ENCODE measurements at regions not wholly inside any gene's neighbourhood (a gene's known extent, or its start where the extent isn't known, plus 50 kb on each side); places are given as distances from the start of the nearest gene placed in this dataset.

GRCh38 chr20:7347409-7347808, 579.9 kb downstream of the BMP2 start:
- DNase-seq = no peak

GRCh38 chr20:7348253-7348652, 580.8 kb downstream of the BMP2 start:
- DNase-seq = no peak

GRCh38 chr20:7352165-7352564, 584.7 kb downstream of the BMP2 start:
- no peak for DNase-seq

GRCh38 chr20:7355051-7355450, 585.2 kb downstream of the HAO1 start:
- no peak for DNase-seq

GRCh38 chr20:7358670-7359069, 581.6 kb downstream of the HAO1 start:
- DNase-seq = no peak

- no peak for DNase-seq
Observed at GRCh38 chr20:7359739-7360138, 580.5 kb downstream of the HAO1 start.

GRCh38 chr20:7361321-7361720, 578.9 kb downstream of the HAO1 start:
- no peak for DNase-seq

GRCh38 chr20:7361931-7362330, 578.3 kb downstream of the HAO1 start:
- no peak for DNase-seq

- no peak for DNase-seq
Observed at GRCh38 chr20:7362601-7363000, 577.7 kb downstream of the HAO1 start.

GRCh38 chr20:7366189-7366588, 574.1 kb downstream of the HAO1 start:
- DNase-seq = no peak

GRCh38 chr20:7371518-7372163, 568.6 kb downstream of the HAO1 start:
- peak; percentile 46 for DNase-seq

GRCh38 chr20:7375905-7376304, 564.4 kb downstream of the HAO1 start:
- DNase-seq = no peak

GRCh38 chr20:7378864-7379605, 561.2 kb downstream of the HAO1 start:
- no peak for DNase-seq

- DNase-seq = no peak
Observed at GRCh38 chr20:7379621-7380220, 560.5 kb downstream of the HAO1 start.

GRCh38 chr20:7383216-7383615, 557.0 kb downstream of the HAO1 start:
- no peak for DNase-seq

- no peak for DNase-seq
Observed at GRCh38 chr20:7387638-7388193, 552.5 kb downstream of the HAO1 start.

GRCh38 chr20:7389216-7389615, 551.0 kb downstream of the HAO1 start:
- DNase-seq = no peak

GRCh38 chr20:7392542-7393206, 547.6 kb downstream of the HAO1 start:
- no peak for DNase-seq

GRCh38 chr20:7399114-7399513, 541.1 kb downstream of the HAO1 start:
- DNase-seq = no peak

GRCh38 chr20:7399575-7399974, 540.7 kb downstream of the HAO1 start:
- DNase-seq = no peak

- DNase-seq = no peak
Observed at GRCh38 chr20:7406671-7407070, 533.6 kb downstream of the HAO1 start.

GRCh38 chr20:7410150-7410549, 530.1 kb downstream of the HAO1 start:
- DNase-seq = no peak

GRCh38 chr20:7411075-7411474, 529.2 kb downstream of the HAO1 start:
- DNase-seq = no peak
